CD4-positive, CD25-positive, alpha-beta regulatory T cell (primary cell): ENCODE measurements at regions not wholly inside any gene's neighbourhood (a gene's known extent, or its start where the extent isn't known, plus 50 kb on each side); places are given as distances from the start of the nearest gene placed in this dataset.

Experiments
- ATAC-seq, 2 donors: fragments of 150-1000 bp; cut with Tn5 transposase; one replicate each; pipeline ENCODE4 v1.10.0; 2021; ENCODE audit warnings: low read depth in 2 of 2, moderate number of reproducible peaks in 2 of 2, moderate library complexity in 1 of 2
- DNase-seq, 3 donors: peaks; one replicate each; pipeline versions ENCODE4 v3.0.0 to v3.0.0-alpha.2; 2012 to 2022; ENCODE audit warnings: mixed read lengths in 1 of 3
- H3K27ac ChIP-seq: one replicate; pipeline ENCODE4 v1.7.0; 2013; ENCODE audit warnings: mild to moderate bottlenecking, low read length; ENCODE audit not compliant: insufficient read depth, poor library complexity, severe bottlenecking
- H3K27me3 ChIP-seq: one replicate; pipeline ENCODE4 v1.7.0; 2013; ENCODE audit warnings: low read length; ENCODE audit not compliant: control insufficient read depth, insufficient read depth
- H3K36me3 ChIP-seq: one replicate; pipeline ENCODE4 v1.7.0; 2013; ENCODE audit warnings: mild to moderate bottlenecking, low read length, moderate library complexity; ENCODE audit not compliant: control insufficient read depth, insufficient read depth
- H3K4me1 ChIP-seq: 2 replicates; pipeline ENCODE4 v1.7.0; 2013; ENCODE audit warnings: mild to moderate bottlenecking, low read length; ENCODE audit not compliant: insufficient read depth, control insufficient read depth, poor library complexity, severe bottlenecking
- H3K4me3 ChIP-seq: one replicate; pipeline ENCODE4 v1.7.0; 2013; ENCODE audit warnings: low read depth, mild to moderate bottlenecking, low read length, moderate library complexity
- H3K9me3 ChIP-seq, 2 experiments: 1 replicate in 1 of 2; 2 replicates in 1 of 2; pipeline ENCODE4 v1.7.0; 2013; ENCODE audit warnings: low read length in 2 of 2, mild to moderate bottlenecking in 1 of 2, moderate library complexity in 1 of 2; ENCODE audit not compliant: control insufficient read depth in 2 of 2
- H3K27ac Mint-ChIP-seq, 3 donors: one replicate each; pipeline ENCODE4 v1.8.0; 2020 to 2022; ENCODE audit warnings: mild to moderate bottlenecking in 3 of 3, mixed read lengths in 3 of 3, moderate library complexity in 2 of 3
- H3K27me3 Mint-ChIP-seq: one replicate; pipeline ENCODE4 v1.8.0; 2022; ENCODE audit warnings: mild to moderate bottlenecking, mixed read lengths
- H3K36me3 Mint-ChIP-seq: one replicate; pipeline ENCODE4 v1.8.0; 2020; ENCODE audit warnings: mixed read lengths
- H3K4me1 Mint-ChIP-seq, 4 donors: one replicate each; pipeline ENCODE4 v1.8.0; 2020 to 2022; ENCODE audit warnings: mixed read lengths in 4 of 4, mild to moderate bottlenecking in 1 of 4
- H3K4me3 Mint-ChIP-seq, 4 donors: one replicate each; pipeline ENCODE4 v1.8.0; 2020 to 2022; ENCODE audit warnings: mild to moderate bottlenecking in 4 of 4, mixed read lengths in 4 of 4, moderate library complexity in 3 of 4
- H3K9me3 Mint-ChIP-seq, 7 donors: one replicate each; pipeline ENCODE4 v1.8.0; 2020 to 2022; ENCODE audit warnings: mixed read lengths in 7 of 7, mild to moderate bottlenecking in 3 of 7, moderate library complexity in 2 of 7

DNA sequence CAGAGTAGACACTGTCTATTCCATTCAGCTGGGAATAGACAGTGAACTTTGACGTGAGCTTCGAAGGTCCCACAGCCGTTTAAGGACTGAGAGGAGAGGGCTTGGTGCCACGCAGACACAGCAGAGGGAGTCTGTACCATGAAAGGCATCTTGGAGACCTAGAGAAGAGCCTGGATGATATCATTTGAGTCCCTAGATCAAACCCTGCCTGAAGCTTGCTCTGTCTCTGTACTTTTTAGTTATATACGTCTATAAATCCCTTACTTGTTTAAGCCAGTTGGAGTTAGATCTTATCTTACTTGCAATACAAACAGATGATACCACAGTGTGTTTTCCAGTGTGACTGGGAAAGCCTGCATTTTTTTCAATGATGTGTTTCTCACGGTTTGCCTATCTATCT is 128.9 kb upstream of the RTL1 start:
- no peaks in the 10 kb centered on the region for H3K4me1 Mint-ChIP-seq
- no peak for DNase-seq
- H3K4me3 ChIP-seq: no peak overlapping the region
- no peak overlapping the region for H3K4me3 Mint-ChIP-seq
- H3K27me3 Mint-ChIP-seq: peaks cover 5% of the 10 kb centered on the region
- no peaks in the 10 kb centered on the region for H3K27me3 ChIP-seq
- H3K36me3 Mint-ChIP-seq: no peaks in the 10 kb centered on the region
- H3K36me3 ChIP-seq: no peaks in the 10 kb centered on the region
- H3K27ac ChIP-seq: no peak overlapping the region
- H3K9me3 ChIP-seq: no peaks in the 10 kb centered on the region
- peaks cover 0 to 1% (median 0%) of the 10 kb centered on the region in 7 donors for H3K9me3 Mint-ChIP-seq
- ATAC-seq: no peak
- H3K4me1 ChIP-seq: no peaks in the 10 kb centered on the region
- H3K27ac Mint-ChIP-seq: no peak overlapping the region

DNA sequence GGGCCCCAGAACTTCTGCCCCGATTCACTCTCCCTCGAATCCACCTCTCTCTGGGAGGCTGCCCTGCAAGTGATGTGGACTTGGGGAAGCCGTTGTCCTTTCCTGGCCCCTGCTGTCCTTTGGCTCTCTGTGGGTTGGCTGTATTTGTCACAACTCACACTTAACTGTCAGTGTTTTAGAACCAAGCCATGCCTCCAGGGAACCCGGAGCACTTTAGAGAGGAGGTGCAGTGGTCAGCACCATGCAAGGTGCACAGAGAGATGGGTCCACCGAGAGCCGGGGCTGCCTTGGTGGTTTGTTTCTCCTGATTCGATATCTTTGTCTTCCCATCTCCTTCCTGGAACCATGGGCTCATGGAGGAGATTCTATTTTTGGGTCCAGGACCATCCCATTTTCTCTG is 129.5 kb upstream of the RTL1 start:
- Mint-ChIP-seq H3K4me1 (no peaks in the 10 kb centered on the region), H3K27me3 (peaks cover 5% of the 10 kb centered on the region), H3K4me3 (no peak overlapping the region), H3K36me3 (no peaks in the 10 kb centered on the region), H3K27ac (no peak overlapping the region), H3K9me3 (peaks cover 0 to 1% (median 0%) of the 10 kb centered on the region in 7 donors)
- H3K27ac ChIP-seq: no peak overlapping the region
- ATAC-seq (no peak), DNase-seq (no peak)
- H3K9me3 ChIP-seq: no peaks in the 10 kb centered on the region
- no peak overlapping the region for H3K4me3 ChIP-seq
- H3K27me3 ChIP-seq: no peaks in the 10 kb centered on the region
- H3K4me1 ChIP-seq: no peaks in the 10 kb centered on the region
- H3K36me3 ChIP-seq: no peaks in the 10 kb centered on the region

DNA sequence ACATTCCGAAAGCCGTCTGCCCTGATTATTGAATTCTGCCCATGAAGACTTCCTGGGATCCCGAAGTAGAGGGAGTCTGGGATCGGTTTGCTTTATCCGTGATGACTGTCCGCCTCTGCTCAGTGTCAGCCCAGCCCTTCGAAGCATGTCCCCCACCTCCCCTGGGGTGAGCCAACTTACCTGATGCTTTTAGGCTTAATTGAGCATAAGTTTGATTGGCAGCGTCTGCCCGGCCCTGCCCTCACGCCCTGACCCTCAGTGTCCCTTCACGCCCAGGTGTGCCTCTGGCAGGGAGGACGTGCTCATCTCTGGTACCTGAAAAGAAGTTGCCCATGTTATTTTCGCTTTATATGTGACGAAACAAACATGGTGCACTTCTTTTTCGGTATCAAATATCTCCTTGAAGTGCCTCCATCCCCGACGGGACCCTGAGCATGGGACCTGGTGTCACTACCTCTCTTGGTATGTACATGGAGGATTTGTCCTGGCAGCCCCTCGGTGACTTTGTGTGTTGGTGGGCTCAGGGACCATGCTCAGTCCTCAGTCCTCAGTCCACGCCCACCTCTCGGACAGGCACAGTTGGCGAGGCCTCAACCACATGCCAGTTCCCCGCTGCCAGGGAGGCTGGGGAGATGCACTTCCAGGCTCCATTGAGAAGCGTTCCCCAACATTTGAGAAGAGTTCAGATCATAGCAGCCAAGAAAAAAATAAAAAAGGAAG is 130.1 kb upstream of the RTL1 start:
- H3K9me3 Mint-ChIP-seq: peaks cover 0 to 1% (median 0%) of the 10 kb centered on the region in 7 donors
- no peaks in the 10 kb centered on the region for H3K36me3 ChIP-seq
- no peak overlapping the region for H3K27ac Mint-ChIP-seq
- no peaks in the 10 kb centered on the region for H3K36me3 Mint-ChIP-seq
- DNase-seq (no peak), ATAC-seq (no peak)
- H3K27me3 ChIP-seq: no peaks in the 10 kb centered on the region
- H3K4me3 ChIP-seq: no peak overlapping the region
- H3K4me1 Mint-ChIP-seq: no peaks in the 10 kb centered on the region
- H3K27me3 Mint-ChIP-seq: peaks cover 5% of the 10 kb centered on the region
- H3K9me3 ChIP-seq: no peaks in the 10 kb centered on the region
- H3K4me3 Mint-ChIP-seq: no peak overlapping the region
- H3K4me1 ChIP-seq: no peaks in the 10 kb centered on the region
- no peak overlapping the region for H3K27ac ChIP-seq

- Histone ChIP-seq H3K27ac (no peak overlapping the region), H3K4me3 (no peak overlapping the region), H3K27me3 (no peaks in the 10 kb centered on the region), H3K36me3 (no peaks in the 10 kb centered on the region), H3K9me3 (no peaks in the 10 kb centered on the region), H3K4me1 (no peaks in the 10 kb centered on the region)
- Mint-ChIP-seq H3K36me3 (no peaks in the 10 kb centered on the region), H3K27me3 (peaks cover 5% of the 10 kb centered on the region), H3K9me3 (peaks cover 0 to 2% (median 0%) of the 10 kb centered on the region in 7 donors), H3K4me3 (no peak overlapping the region), H3K27ac (no peak overlapping the region), H3K4me1 (no peaks in the 10 kb centered on the region)
- DNase-seq (no peak), ATAC-seq (no peak)
These were observed 131.5 kb upstream of the RTL1 start for GRCh38 chr14:101034986-101035385.

GRCh38 chr14:101035466-101036225 is 132.1 kb upstream of the RTL1 start:
- Mint-ChIP-seq H3K9me3 (peaks cover 0 to 1% (median 0%) of the 10 kb centered on the region in 7 donors), H3K4me1 (no peaks in the 10 kb centered on the region), H3K4me3 (no peak overlapping the region), H3K27ac (no peak overlapping the region), H3K27me3 (peaks cover 5% of the 10 kb centered on the region), H3K36me3 (no peaks in the 10 kb centered on the region)
- H3K36me3 ChIP-seq: no peaks in the 10 kb centered on the region
- no peaks in the 10 kb centered on the region for H3K4me1 ChIP-seq
- H3K27ac ChIP-seq: no peak overlapping the region
- ATAC-seq (no peak), DNase-seq (no peak)
- H3K4me3 ChIP-seq: no peak overlapping the region
- no peaks in the 10 kb centered on the region for H3K27me3 ChIP-seq
- H3K9me3 ChIP-seq: no peaks in the 10 kb centered on the region

DNA sequence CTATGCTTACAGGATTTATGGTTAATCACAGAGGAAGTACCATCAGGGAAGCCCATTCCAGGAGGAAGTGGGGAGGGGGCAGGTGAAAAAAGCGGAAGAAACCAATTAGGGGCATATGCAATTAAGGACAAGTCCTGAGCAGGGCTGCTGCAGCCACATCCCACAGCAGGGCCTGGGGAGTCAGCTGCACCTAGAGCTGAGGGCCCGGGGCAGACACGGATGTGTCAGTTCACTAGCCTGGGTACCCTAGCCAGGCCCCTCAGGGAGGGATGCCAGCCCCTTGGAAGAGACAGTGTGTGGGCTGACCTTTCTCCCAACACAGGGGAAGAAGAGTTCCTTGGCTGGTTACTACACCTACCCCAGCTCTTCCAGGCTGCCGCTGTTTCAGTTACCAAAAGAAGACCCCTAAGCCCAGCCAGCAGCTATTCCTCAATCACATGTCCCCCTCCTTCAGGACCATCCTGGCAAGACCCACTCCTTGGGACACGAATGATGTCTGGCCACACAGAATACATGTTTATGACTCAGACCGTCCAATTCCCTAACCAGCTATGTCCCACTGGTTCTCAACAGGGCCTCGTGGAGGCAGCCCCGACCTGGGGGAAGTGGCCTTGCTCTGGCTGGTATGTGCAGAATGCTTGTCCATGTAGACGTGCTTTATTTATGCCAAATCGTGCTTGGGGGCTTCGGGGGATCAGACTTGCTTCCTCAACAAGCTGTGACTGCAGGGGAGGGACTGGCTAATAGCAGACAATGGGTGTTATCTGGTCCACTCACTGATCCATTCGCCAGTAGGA is 133.7 kb upstream of the RTL1 start:
- no peaks in the 10 kb centered on the region for H3K4me1 ChIP-seq
- H3K9me3 Mint-ChIP-seq: peaks cover 0 to 1% (median 0%) of the 10 kb centered on the region in 7 donors
- H3K9me3 ChIP-seq: no peaks in the 10 kb centered on the region
- H3K36me3 ChIP-seq: no peaks in the 10 kb centered on the region
- H3K27ac ChIP-seq: no peak overlapping the region
- DNase-seq (no peak), ATAC-seq (no peak)
- H3K36me3 Mint-ChIP-seq: no peaks in the 10 kb centered on the region
- H3K27me3 ChIP-seq: no peaks in the 10 kb centered on the region
- peaks cover 4% of the 10 kb centered on the region for H3K27me3 Mint-ChIP-seq
- no peak overlapping the region for H3K4me3 Mint-ChIP-seq
- no peak overlapping the region for H3K4me3 ChIP-seq
- H3K4me1 Mint-ChIP-seq: no peaks in the 10 kb centered on the region
- no peak overlapping the region for H3K27ac Mint-ChIP-seq

DNA sequence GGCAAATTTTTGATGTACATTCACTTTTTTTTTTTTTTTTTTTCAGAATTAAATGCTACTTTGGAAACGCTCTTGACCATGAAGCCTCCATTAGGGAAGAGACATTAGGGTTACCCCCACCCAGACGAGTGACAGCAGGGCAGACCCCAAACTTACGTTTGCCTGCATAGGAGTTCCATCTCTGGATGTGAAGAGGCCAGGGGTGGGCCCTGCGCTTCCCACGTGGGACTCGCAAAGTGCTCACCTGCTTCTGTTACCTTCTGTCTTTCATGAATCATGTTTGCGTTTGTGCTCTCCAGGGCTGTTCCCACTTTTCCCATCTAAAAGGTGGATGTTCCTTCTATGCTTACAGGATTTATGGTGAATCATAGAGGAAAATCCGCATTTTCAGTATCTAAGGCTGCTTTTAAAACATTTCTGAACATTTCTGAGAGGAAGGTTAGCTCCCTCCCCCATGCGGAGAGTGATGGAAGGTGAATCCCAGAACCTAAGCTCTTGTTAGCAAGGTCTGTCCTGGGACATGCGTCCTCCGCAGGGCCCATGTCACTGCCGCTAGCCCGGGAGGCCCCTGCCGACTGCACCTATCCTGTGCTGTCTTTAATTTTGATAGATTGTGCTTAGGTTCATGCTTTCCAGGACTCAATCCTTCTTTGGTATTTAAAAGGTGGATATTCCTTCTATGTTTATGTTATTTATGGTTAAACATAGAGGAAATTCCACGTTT is 135.7 kb upstream of the RTL1 start:
- H3K4me3 Mint-ChIP-seq: no peak overlapping the region
- H3K9me3 Mint-ChIP-seq: peaks cover 0 to 1% (median 0%) of the 10 kb centered on the region in 7 donors
- no peaks in the 10 kb centered on the region for H3K36me3 Mint-ChIP-seq
- Histone ChIP-seq H3K27me3 (no peaks in the 10 kb centered on the region), H3K4me3 (no peak overlapping the region), H3K36me3 (no peaks in the 10 kb centered on the region), H3K9me3 (no peaks in the 10 kb centered on the region), H3K27ac (no peak overlapping the region), H3K4me1 (no peaks in the 10 kb centered on the region)
- H3K4me1 Mint-ChIP-seq: no peaks in the 10 kb centered on the region
- no peak overlapping the region for H3K27ac Mint-ChIP-seq
- DNase-seq (no peak), ATAC-seq (no peak)
- peaks cover 4% of the 10 kb centered on the region for H3K27me3 Mint-ChIP-seq
